GM19372 (cell line): ENCODE measurements at regions not wholly inside any gene's neighbourhood (a gene's known extent, or its start where the extent isn't known, plus 50 kb on each side); places are given as distances from the start of the nearest gene placed in this dataset.

ENCODE experiments used
- ATAC-seq: cut with Tn5 transposase; IDR thresholded peaks from one replicate; pipeline ENCODE4 v1.9.1; 2021; ENCODE audit warnings: mild to moderate bottlenecking, low read depth, moderate library complexity; ENCODE audit not compliant: unreplicated experiment

GRCh38 chr12:42786400-42787148 is 197.0 kb upstream of the PRICKLE1 start:
- no peak for ATAC-seq

DNA sequence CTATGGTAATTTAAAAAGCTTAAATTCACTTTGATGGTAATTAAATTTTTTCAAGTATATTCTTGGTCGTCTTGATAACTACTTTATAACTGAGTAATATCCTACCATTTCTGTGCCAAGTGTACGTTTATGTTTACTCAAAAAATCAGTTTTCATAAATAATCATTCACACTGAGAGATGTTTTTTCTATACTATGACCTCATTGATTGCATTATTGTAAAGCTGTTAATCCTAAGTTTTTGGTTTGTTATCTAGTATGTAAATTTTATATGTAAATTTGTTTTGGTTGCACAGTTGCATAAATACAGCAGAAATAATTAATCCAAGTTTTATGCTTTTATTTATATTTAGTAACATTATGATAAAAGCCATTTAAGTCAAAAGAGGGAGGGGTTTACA is 196.4 kb upstream of the PRICKLE1 start:
- ATAC-seq, result no peak

DNA sequence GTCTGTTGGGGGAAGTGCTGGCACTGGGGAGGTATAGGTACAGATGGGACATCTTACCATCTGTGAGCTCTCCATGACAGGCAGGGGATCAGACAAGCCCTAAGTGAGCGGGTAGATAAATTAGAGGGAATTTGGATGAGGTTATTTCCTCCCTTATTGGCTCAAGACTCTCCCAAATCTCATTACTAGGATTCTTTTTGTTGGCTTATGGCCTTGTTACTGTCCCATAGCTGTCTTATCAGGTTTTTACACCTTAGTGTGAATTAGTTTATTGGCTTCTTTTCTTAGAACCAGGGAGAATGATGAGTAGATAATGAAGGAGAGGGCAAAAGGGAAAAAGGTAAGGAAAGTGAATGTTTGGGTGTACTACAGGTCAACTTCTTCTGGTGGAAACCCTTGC is 191.1 kb upstream of the PRICKLE1 start:
- no peak for ATAC-seq

GRCh38 chr12:42779186-42779859 is 189.8 kb upstream of the PRICKLE1 start:
- ATAC-seq, result no peak

DNA sequence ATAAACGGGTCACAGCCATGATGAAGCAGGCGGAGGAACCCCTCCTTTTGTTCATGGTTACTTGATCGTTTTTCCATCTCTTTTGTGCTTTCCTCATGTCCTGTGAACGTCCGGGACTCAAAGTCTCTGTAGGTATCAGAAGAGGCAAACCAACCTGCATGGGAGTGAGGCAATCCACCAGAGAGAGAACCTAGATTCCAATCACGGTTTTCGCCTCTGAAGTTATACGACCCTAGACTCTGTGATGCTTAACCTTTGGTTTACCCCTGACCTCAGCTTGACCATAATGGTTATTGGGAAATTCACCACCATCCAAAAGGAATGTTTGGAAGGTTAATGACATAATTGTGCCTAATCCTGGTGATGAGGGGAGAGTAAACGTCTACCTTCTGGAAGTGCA is 186.8 kb upstream of the PRICKLE1 start:
- no peak for ATAC-seq

DNA sequence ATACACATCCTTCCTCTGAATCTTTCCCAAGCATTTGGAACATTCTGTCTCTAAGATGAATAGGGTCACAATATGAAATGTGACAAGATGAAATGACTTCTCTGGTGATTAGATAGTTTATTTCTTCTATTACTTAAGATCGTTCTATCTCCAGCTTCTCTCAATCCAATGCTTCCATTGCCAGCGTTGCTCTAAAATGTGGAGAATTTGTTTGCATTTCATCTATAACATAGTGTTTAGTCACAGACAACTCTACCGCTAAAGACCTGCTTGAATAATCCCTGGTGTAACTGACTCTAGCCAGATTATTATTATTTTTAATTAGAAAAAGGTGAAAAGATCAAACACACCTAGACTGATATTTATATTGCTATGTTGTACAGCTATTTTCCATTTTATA is 184.7 kb upstream of the PRICKLE1 start:
- no peak for ATAC-seq

- ATAC-seq, result no peak
Observed at GRCh38 chr12:42770261-42770660, 180.7 kb upstream of the PRICKLE1 start.

- ATAC-seq, result no peak
Observed at GRCh38 chr12:42769455-42769854, 179.9 kb upstream of the PRICKLE1 start.

- no peak for ATAC-seq
Observed at GRCh38 chr12:42767998-42768397, 178.5 kb upstream of the PRICKLE1 start.

DNA sequence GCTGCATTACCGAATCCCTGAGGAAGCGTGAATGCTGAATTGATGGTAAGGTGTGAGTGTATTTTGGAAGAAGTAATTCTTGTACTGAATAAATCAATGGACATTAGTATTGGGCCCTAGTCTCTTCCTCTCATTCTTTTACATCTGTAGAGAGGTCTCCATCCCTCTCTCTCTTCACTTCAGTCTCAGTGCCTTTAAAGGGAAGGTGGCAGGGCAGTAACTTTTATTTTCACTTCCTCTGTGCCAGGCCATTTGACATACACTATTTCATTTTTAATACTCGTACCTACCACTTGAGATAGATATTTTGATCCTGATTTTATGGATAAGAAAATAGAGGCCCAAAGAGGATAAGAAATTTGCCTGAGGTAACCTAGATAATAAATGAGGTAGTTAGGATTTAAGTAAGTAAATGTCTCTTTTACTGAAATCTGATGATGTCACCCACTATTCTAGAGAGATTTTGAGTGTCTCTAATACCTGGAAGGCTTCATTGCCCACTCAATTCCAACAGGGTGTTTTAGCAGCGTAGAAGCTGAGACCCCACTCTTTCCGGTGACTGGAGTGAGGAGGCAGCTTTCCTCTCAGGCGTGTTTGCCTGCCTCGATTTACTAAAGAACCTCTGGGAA is 177.9 kb upstream of the PRICKLE1 start:
- no peak for ATAC-seq

DNA sequence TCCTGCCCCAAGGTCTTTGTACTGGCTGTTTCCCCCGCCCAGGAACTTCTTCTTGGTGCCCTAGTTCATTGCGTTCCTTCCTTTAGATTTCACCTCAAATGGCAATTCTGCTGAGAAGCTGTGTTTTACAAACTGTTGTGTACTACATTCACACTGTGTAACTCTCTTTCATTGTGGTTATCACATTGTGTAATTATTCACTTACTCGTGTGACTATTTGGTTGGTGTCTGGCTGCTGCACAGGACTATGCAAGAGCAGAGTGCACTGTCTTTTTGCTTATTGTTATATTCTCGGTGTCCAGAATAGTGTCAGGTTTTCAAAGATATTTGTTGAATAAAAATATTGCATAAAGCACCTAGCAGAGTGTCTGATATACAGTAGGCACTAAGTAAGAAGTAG is 177.2 kb upstream of the PRICKLE1 start:
- no peak for ATAC-seq

DNA sequence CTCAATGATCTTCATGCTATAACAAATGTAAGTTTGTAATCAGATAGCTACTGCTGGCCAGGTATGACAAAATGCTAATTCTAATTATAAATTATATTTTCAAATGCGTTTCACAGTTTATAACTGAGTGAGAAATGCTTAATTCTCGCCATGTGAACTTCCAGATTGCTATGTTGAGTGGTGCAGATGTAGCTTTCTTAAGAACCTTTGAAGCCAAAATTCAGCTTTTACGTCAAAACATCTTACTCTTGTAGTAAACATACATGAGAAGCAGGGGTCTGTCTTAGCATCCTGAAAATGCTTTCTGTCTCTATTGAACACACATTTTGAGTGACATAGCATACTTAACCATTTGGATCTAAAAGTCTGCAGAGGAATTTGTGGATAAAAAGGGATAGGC is 176.5 kb upstream of the PRICKLE1 start:
- ATAC-seq, result no peak

- no peak for ATAC-seq
Observed at GRCh38 chr12:42763682-42764081, 174.1 kb upstream of the PRICKLE1 start.

- no peak for ATAC-seq
Observed at GRCh38 chr12:42762395-42762925, 172.9 kb upstream of the PRICKLE1 start.

DNA sequence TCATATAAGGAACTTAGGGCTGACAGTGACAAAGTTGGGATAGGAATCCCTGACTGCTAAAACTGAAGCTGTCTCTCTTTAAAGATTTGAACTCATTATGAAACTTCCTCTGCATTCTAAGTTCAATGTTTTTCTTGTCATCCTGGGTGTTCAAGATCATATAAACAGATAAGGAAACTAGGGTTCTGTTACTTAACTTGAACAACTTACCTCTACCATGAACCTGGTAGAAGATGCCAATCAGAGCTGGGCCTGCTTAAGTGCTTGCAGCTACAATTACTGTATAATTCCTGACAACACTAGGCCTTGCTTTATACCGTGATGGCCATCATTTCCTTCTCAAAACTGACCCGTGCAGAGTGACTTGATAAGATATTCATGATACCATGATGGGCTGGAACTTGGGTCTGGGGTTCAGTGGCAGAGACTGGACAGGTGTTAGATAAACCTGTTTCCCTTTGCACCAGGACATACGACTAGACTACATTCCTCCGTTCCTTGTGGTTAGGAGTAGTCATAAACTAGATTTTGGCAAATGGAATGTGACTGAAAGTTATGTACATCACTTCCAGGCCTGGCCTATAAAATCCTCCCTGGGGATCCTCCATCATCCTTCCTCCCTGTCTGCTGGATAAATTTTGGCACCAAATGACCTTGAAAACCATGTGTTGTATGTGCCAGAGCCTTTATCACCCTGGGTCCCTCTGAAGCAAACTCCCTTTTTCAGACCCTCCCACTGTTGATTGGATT is 172.2 kb upstream of the PRICKLE1 start:
- ATAC-seq, result no peak

- ATAC-seq, result no peak
Observed at GRCh38 chr12:42761086-42761485, 171.5 kb upstream of the PRICKLE1 start.

GRCh38 chr12:42760550-42760949 is 171.0 kb upstream of the PRICKLE1 start:
- ATAC-seq, result no peak

DNA sequence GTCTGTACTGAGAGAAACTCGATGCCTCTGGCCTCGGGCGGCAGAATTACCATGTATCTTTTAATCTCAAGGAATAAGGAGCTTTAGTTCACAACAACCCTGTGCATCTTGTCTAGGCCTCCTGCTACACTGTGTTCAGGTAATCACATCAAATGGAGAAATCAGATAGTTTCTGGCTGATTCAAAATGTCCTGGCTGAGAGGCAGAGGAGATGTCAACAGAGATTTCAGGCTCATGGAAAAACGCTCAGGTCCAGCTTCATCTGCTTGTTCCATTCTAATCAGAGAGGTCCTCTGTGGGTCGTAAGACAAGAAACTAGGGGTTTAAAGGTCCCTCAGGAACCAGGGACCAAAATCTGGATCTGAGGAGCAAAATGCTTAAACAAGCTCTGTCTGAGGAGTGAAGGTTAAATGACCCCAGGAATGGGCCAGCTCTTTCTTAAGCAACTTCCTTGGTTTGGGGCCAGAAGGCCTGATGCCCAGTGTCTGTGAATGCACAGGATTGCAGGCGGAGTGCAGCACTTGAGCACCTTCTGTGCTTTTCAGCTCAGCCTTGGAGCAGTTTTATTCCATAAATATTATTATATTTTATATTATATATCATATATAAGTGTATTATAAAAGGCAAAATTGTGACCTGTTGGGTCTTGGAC is 170.2 kb upstream of the PRICKLE1 start:
- ATAC-seq, result no peak

- no peak for ATAC-seq
Observed at GRCh38 chr12:42758806-42759205, 169.3 kb upstream of the PRICKLE1 start.

DNA sequence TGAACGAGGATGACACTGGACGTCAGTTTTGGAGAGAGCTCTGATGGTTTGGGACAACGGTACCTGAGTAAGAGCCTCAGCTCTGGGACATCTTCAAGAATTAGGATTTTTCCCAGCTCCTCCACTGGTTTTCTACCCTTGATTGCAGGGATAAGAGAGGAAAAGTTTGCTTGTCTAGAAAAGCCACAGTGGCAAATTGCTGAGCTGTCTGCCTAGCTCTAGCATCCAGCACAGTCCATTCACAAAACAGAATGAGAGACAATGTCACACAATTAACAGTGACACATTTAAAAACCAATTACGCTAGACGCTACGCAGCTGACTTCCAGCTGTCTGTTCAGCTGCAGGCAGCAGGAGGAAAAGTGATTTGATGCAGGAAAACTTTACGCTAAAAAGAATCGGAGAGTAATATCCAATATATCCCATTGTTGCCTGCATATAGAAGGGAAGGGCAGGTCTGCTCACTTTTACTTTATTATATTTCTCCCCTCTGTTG is 168.1 kb upstream of the PRICKLE1 start:
- no peak for ATAC-seq
